ENCODE measurements at regions not wholly inside any gene's neighbourhood (a gene's known extent, or its start where the extent isn't known, plus 50 kb on each side); places are given as distances from the start of the nearest gene placed in this dataset.

GRCh38 chr4:130027973-130028372, 932.0 kb downstream of the C4orf33 start:
- peaks cover 0 to 4% (median 0%) of the 10 kb centered on the region in 7 donors for H3K9me3 Mint-ChIP-seq
- no peaks in the 10 kb centered on the region for H3K27me3 ChIP-seq (ENCODE audit: control insufficient read depth in 2 of 2, insufficient read depth in 2 of 2, low read length in 2 of 2)
- H3K9me3 ChIP-seq (replicated peaks in 1 of 2; ENCODE audit: control insufficient read depth in 1 of 2, insufficient read depth in 1 of 2, low read length in 2 of 2): no peaks in the 10 kb centered on the region
- WGBS (ENCODE audit: insufficient coverage): no CpG with 5 or more reads among the region's 2 CpGs
- H3K4me3 ChIP-seq (replicated peaks in 1 of 3; ENCODE audit: low read depth in 2 of 3, low read length in 3 of 3): no peak overlapping the region
- no peaks in the 10 kb centered on the region for H3K36me3 ChIP-seq (replicated peaks in 1 of 2; ENCODE audit: control insufficient read depth in 1 of 2, insufficient read depth in 2 of 2, low read length in 2 of 2)
- H3K4me1 Mint-ChIP-seq: no peaks in the 10 kb centered on the region
- H3K27ac Mint-ChIP-seq: no peak overlapping the region
- DNase-seq: no peak
- no peaks in the 10 kb centered on the region for H3K27me3 Mint-ChIP-seq (ENCODE audit: low read depth in 3 of 3)
- H3K4me1 ChIP-seq (ENCODE audit: control insufficient read depth in 1 of 2, insufficient read depth in 2 of 2, low read length in 2 of 2): no peaks in the 10 kb centered on the region
- intact Hi-C loops (cut with micrococcal nuclease): no loop called here
- no peaks in the 10 kb centered on the region for H3K79me2 ChIP-seq (ENCODE audit: insufficient read depth, low read length)
- no peak for TF ChIP-seq CTCF (IDR thresholded peaks at IDR 0.05)
- H3K36me3 Mint-ChIP-seq: no peaks in the 10 kb centered on the region
- no peak overlapping the region for H3K4me2 ChIP-seq (replicated peaks; ENCODE audit: extremely low read depth, low read length, poor library complexity, severe bottlenecking)
- no peak overlapping the region for H3K9ac ChIP-seq (ENCODE audit: insufficient read depth, low read length, poor library complexity, severe bottlenecking)
- H3K27ac ChIP-seq (ENCODE audit: low read depth in 1 of 2, low read length in 2 of 2): no peak overlapping the region
- no peak overlapping the region for H2AFZ ChIP-seq (ENCODE audit: insufficient read depth, low read depth, low read length, poor library complexity, severe bottlenecking)
- H3K4me3 Mint-ChIP-seq: no peak overlapping the region
- H4K20me1 ChIP-seq (ENCODE audit: insufficient read depth, low read length): no peaks in the 10 kb centered on the region

GRCh38 chr4:130028552-130028951, 932.6 kb downstream of the C4orf33 start:
- H3K27me3 ChIP-seq (ENCODE audit: control insufficient read depth in 2 of 2, insufficient read depth in 2 of 2, low read length in 2 of 2): no peaks in the 10 kb centered on the region
- Mint-ChIP-seq H3K36me3 (no peaks in the 10 kb centered on the region), H3K27me3 (ENCODE audit: low read depth in 3 of 3) (no peaks in the 10 kb centered on the region), H3K4me3 (no peak overlapping the region), H3K27ac (no peak overlapping the region), H3K9me3 (peaks cover 0 to 4% (median 0%) of the 10 kb centered on the region in 7 donors), H3K4me1 (no peaks in the 10 kb centered on the region)
- H3K36me3 ChIP-seq (replicated peaks in 1 of 2; ENCODE audit: control insufficient read depth in 1 of 2, insufficient read depth in 2 of 2, low read length in 2 of 2): no peaks in the 10 kb centered on the region
- no peak for TF ChIP-seq CTCF (IDR thresholded peaks at IDR 0.05)
- no peak overlapping the region for H3K9ac ChIP-seq (ENCODE audit: insufficient read depth, low read length, poor library complexity, severe bottlenecking)
- no peaks in the 10 kb centered on the region for H3K9me3 ChIP-seq (replicated peaks in 1 of 2; ENCODE audit: control insufficient read depth in 1 of 2, insufficient read depth in 1 of 2, low read length in 2 of 2)
- no peak overlapping the region for H3K4me2 ChIP-seq (replicated peaks; ENCODE audit: extremely low read depth, low read length, poor library complexity, severe bottlenecking)
- intact Hi-C loops (cut with micrococcal nuclease): no loop called here
- no peak overlapping the region for H3K27ac ChIP-seq (ENCODE audit: low read depth in 1 of 2, low read length in 2 of 2)
- H3K79me2 ChIP-seq (ENCODE audit: insufficient read depth, low read length): no peaks in the 10 kb centered on the region
- 14% methylated on average over 1 of the region's 3 CpGs for WGBS (ENCODE audit: insufficient coverage)
- H3K4me3 ChIP-seq (replicated peaks in 1 of 3; ENCODE audit: low read depth in 2 of 3, low read length in 3 of 3): no peak overlapping the region
- DNase-seq: no peak
- no peaks in the 10 kb centered on the region for H4K20me1 ChIP-seq (ENCODE audit: insufficient read depth, low read length)
- no peaks in the 10 kb centered on the region for H3K4me1 ChIP-seq (ENCODE audit: control insufficient read depth in 1 of 2, insufficient read depth in 2 of 2, low read length in 2 of 2)
- no peak overlapping the region for H2AFZ ChIP-seq (ENCODE audit: insufficient read depth, low read depth, low read length, poor library complexity, severe bottlenecking)
